ENCODE measurements at regions not wholly inside any gene's neighbourhood (a gene's known extent, or its start where the extent isn't known, plus 50 kb on each side); places are given as distances from the start of the nearest gene placed in this dataset.
A peak's percentile ranks its signal among the peaks of the same experiment; 100 is the strongest.
"Not testable (repeated sequence)": the region's sequence is repeated elsewhere in the genome, so short reads cannot be mapped to it uniquely, and the experiment has no call there.

GRCh38 chr15:69751147-69751546 lies 298.5 kb downstream of the RPLP1 start:
- FAIRE-seq = no peak
- DNase-seq (ENCODE audit: insufficient read length, low spot score) = no peak

- DNase-seq (ENCODE audit: insufficient read length, low spot score) = no peak
- no peak for FAIRE-seq
Observed at GRCh38 chr15:69751566-69751965, 298.9 kb downstream of the RPLP1 start.

GRCh38 chr15:69753867-69754266 lies 301.2 kb downstream of the RPLP1 start:
- no peak for FAIRE-seq
- no peak for DNase-seq (ENCODE audit: insufficient read length, low spot score)

- no peak for FAIRE-seq
- DNase-seq (ENCODE audit: insufficient read length, low spot score) = no peak
Observed at GRCh38 chr15:69754313-69754712, 301.7 kb downstream of the RPLP1 start.

- no peak for DNase-seq (ENCODE audit: insufficient read length, low spot score)
- FAIRE-seq = no peak
Observed at GRCh38 chr15:69755551-69756310, 303.1 kb downstream of the RPLP1 start.

- DNase-seq (ENCODE audit: insufficient read length, low spot score) (no peak), FAIRE-seq (no peak)
Observed at GRCh38 chr15:69756440-69756839, 303.8 kb downstream of the RPLP1 start.

GRCh38 chr15:69757186-69757585 lies 304.6 kb downstream of the RPLP1 start:
- DNase-seq (ENCODE audit: insufficient read length, low spot score) = no peak
- no peak for FAIRE-seq

- FAIRE-seq (no peak), DNase-seq (ENCODE audit: insufficient read length, low spot score) (no peak)
Observed at GRCh38 chr15:69758291-69758771, 305.7 kb downstream of the RPLP1 start.

- peak; percentile 37 for DNase-seq (ENCODE audit: insufficient read length, low spot score)
- FAIRE-seq = no peak
Observed at GRCh38 chr15:69758810-69759790, 306.5 kb downstream of the RPLP1 start.

- DNase-seq (ENCODE audit: insufficient read length, low spot score) (no peak), FAIRE-seq (no peak)
Observed at GRCh38 chr15:69760258-69760845, 307.7 kb downstream of the RPLP1 start.

- FAIRE-seq (peak; percentile 69), DNase-seq (ENCODE audit: insufficient read length, low spot score) (peak; percentile 92)
Observed at GRCh38 chr15:69760890-69761568, 308.4 kb downstream of the RPLP1 start.

GRCh38 chr15:69762373-69763148 lies 309.9 kb downstream of the RPLP1 start:
- no peak for FAIRE-seq
- no peak for DNase-seq (ENCODE audit: insufficient read length, low spot score)

GRCh38 chr15:69763831-69764230 lies 311.2 kb downstream of the RPLP1 start:
- FAIRE-seq = no peak
- no peak for DNase-seq (ENCODE audit: insufficient read length, low spot score)

GRCh38 chr15:69766156-69766555 lies 313.5 kb downstream of the RPLP1 start:
- DNase-seq (ENCODE audit: insufficient read length, low spot score) = no peak
- FAIRE-seq = no peak

- DNase-seq (ENCODE audit: insufficient read length, low spot score) (no peak), FAIRE-seq (no peak)
Observed at GRCh38 chr15:69767191-69767590, 314.6 kb downstream of the RPLP1 start.

GRCh38 chr15:69769336-69769735 lies 316.7 kb downstream of the RPLP1 start:
- not testable (repeated sequence) for DNase-seq (ENCODE audit: insufficient read length, low spot score); FAIRE-seq

- not testable (repeated sequence) for FAIRE-seq; DNase-seq (ENCODE audit: insufficient read length, low spot score)
Observed at GRCh38 chr15:69774258-69774657, 321.6 kb downstream of the RPLP1 start.

- DNase-seq (ENCODE audit: insufficient read length, low spot score); FAIRE-seq: not testable (repeated sequence)
Observed at GRCh38 chr15:69774711-69775110, 322.1 kb downstream of the RPLP1 start.

GRCh38 chr15:69777356-69777755 lies 320.4 kb downstream of the TLE3 start:
- DNase-seq (ENCODE audit: insufficient read length, low spot score) = no peak
- no peak for FAIRE-seq

- no peak for FAIRE-seq
- no peak for DNase-seq (ENCODE audit: insufficient read length, low spot score)
Observed at GRCh38 chr15:69780374-69780773, 317.3 kb downstream of the TLE3 start.
